ENCODE measurements at regions not wholly inside any gene's neighbourhood (a gene's known extent, or its start where the extent isn't known, plus 50 kb on each side); places are given as distances from the start of the nearest gene placed in this dataset.

- 94% methylated on average over 13 of the region's 13 CpGs; no CpG with 5 or more reads in 1 of the 2 experiments for WGBS, 2 experiments (ENCODE audit: extremely low coverage in 1 of 2, insufficient coverage in 1 of 2, insufficient read length in 1 of 2, insufficient replicate concordance in 2 of 2, low coverage in 1 of 2, low lambda C conversion rate in 2 of 2, missing lambda C conversion rate in 1 of 2)
- H3K27me3 ChIP-seq (replicated peaks in 1 of 4; ENCODE audit: control insufficient read depth in 3 of 4, extremely low read depth in 1 of 4, insufficient read depth in 3 of 4, low read length in 3 of 4), result no peaks in the 10 kb centered on the region
- H3K14ac ChIP-seq (ENCODE audit: insufficient read length), result no peak overlapping the region
- no peak overlapping the region for H4K5ac ChIP-seq (ENCODE audit: insufficient read length, low read depth, low read length)
- H3K23ac ChIP-seq (ENCODE audit: insufficient read length), result no peak overlapping the region
- H4K8ac ChIP-seq (ENCODE audit: extremely low read depth, insufficient read depth, low read length), result no peak overlapping the region; the same call in 1 of the 2 replicates
- H3K36me3 ChIP-seq (ENCODE audit: control insufficient read depth in 2 of 4, insufficient read depth in 4 of 4, low read length in 3 of 4), result no peaks in the 10 kb centered on the region
- H3K56ac ChIP-seq (replicated peaks; ENCODE audit: insufficient read length, low read depth, low read length), result no peak overlapping the region
- H3K9me3 ChIP-seq (ENCODE audit: insufficient read depth in 2 of 2, low read depth in 1 of 2, low read length in 1 of 2), result no peaks in the 10 kb centered on the region
- H3K18ac ChIP-seq (ENCODE audit: extremely low read depth, low read length), result no peak overlapping the region
- H3K23me2 ChIP-seq (ENCODE audit: low read depth, low read length), result no peaks in the 10 kb centered on the region
- peak in 1 of 2 experiments; percentile 45 for DNase-seq (ENCODE audit: low read depth in 1 of 2, low spot score in 2 of 2)
- no peak overlapping the region for H2BK120ac ChIP-seq (replicated peaks; ENCODE audit: low read depth, low read length)
- no peaks in the 10 kb centered on the region for H3K79me2 ChIP-seq (ENCODE audit: control insufficient read depth in 1 of 2, insufficient read depth in 2 of 2, low read length in 2 of 2)
- H4K91ac ChIP-seq (replicated peaks; ENCODE audit: insufficient read length, low read length), result no peak overlapping the region
- H2BK15ac ChIP-seq (ENCODE audit: low read length), result peak overlapping the region; percentile 34; the same call in 1 of the 2 replicates
- no peak for FAIRE-seq
- TF ChIP-seq RFX5 (IDR thresholded peaks at IDR 0.05; ENCODE audit: borderline replicate concordance, low read depth, low read length) (no peak), RAD21 (IDR thresholded peaks at IDR 0.05 in 1 of 2, conservative IDR thresholded peaks at IDR 0.05 in 1 of 2; ENCODE audit: low read depth in 2 of 2, low read length in 2 of 2) (no peak), ATF3 (IDR thresholded peaks at IDR 0.05; ENCODE audit: insufficient read depth, low read depth, low read length) (no peak)
- peak overlapping the region; percentile 63; the same call in 1 of the 2 replicates for H2BK5ac ChIP-seq (ENCODE audit: low read depth, low read length)
- no peak overlapping the region for H3K4ac ChIP-seq (replicated peaks; ENCODE audit: insufficient read length, low read depth, low read length)
- peak overlapping the region; percentile 56; the same call in 1 of the 2 replicates for H2BK20ac ChIP-seq (ENCODE audit: low read length)
- POLR2A ChIA-PET (ENCODE audit: partially characterized antibody), result interaction anchor here (1.1 kb wide), 1 partner anchor 27 kb away, joined by 3 read pairs; no protein-coding TSS in a partner anchor
- H2AFZ ChIP-seq (ENCODE audit: low read length), result 0 out of 2 replicates have a peak overlapping the region, but pooled peaks have one; percentile 73
- H2BK12ac ChIP-seq (ENCODE audit: low read depth, low read length), result peak overlapping the region; percentile 55; the same call in 1 of the 2 replicates
- CTCF ChIA-PET (ENCODE audit: partially characterized antibody), result interaction anchor here (0.6 to 5.6 kb wide), 35 partner anchors 8 to 477 kb away, joined by 3 to 59 read pairs (median 5); no protein-coding TSS in a partner anchor
- peaks cover 4% of the 10 kb centered on the region; the same call in 1 of the 2 replicates for H3K79me1 ChIP-seq (ENCODE audit: low read depth, low read length)
- H3K27ac ChIP-seq (ENCODE audit: low read depth, low read length), result no peak overlapping the region
- H3K9ac ChIP-seq (replicated peaks in 1 of 4; ENCODE audit: extremely low read depth in 1 of 4, low read depth in 3 of 4, low read length in 3 of 4), result no peak overlapping the region
- no peak overlapping the region for H3K4me3 ChIP-seq (ENCODE audit: extremely low read depth in 1 of 4, insufficient read depth in 2 of 4, low read depth in 3 of 4, low read length in 4 of 4)
- peaks cover 0 to 18% (median 10%) of the 10 kb centered on the region in 4 experiments; a peak in 6 of 7 replicates for H3K4me1 ChIP-seq (replicated peaks in 1 of 4; ENCODE audit: control insufficient read depth in 3 of 4, insufficient read depth in 4 of 4, low read length in 3 of 4)
- no peaks in the 10 kb centered on the region for H4K20me1 ChIP-seq (replicated peaks in 1 of 2; ENCODE audit: control insufficient read depth in 1 of 2, insufficient read depth in 2 of 2, low read length in 2 of 2)
- no peak overlapping the region for H3K4me2 ChIP-seq (ENCODE audit: insufficient read depth in 1 of 2, low read depth in 2 of 2, low read length in 2 of 2)
- peak overlapping the region; percentile 93 for H2AK5ac ChIP-seq (ENCODE audit: low read depth, low read length)
Measured at GRCh38 chr1:10910681-10911489, 101.6 kb upstream of the TARDBP start.

Measured in H1 (cell line).